HepG2 (cell line): ENCODE measurements at regions not wholly inside any gene's neighbourhood (a gene's known extent, or its start where the extent isn't known, plus 50 kb on each side); places are given as distances from the start of the nearest gene placed in this dataset.

Experiments used
- ARID2 ChIP-seq: sonication (generic); formaldehyde crosslinking; IDR thresholded peaks from 2 replicates; pipeline ENCODE4 v1.8.1; 2022; ENCODE audit warnings: mild to moderate bottlenecking, missing genetic modification reagents, borderline replicate concordance
- CBX5 ChIP-seq: sonication (generic); formaldehyde crosslinking; IDR thresholded peaks from 2 replicates; pipeline ENCODE4 v1.4.0; 2020; ENCODE audit warnings: missing genetic modification reagents, borderline replicate concordance
- CEBPB ChIP-seq: IDR thresholded peaks from 2 replicates; pipeline ENCODE4 v1.6.1; 2011; ENCODE audit warnings: low read depth, low read length, improper control_type of control experiment, borderline replicate concordance
- CTCF ChIP-seq: sonication (generic); formaldehyde crosslinking; IDR thresholded peaks from 2 replicates; pipeline ENCODE4 v1.5.0; 2020; ENCODE audit warnings: mild to moderate bottlenecking, missing genetic modification reagents, moderate library complexity
- GLMP ChIP-seq: sonication (generic); formaldehyde crosslinking; IDR thresholded peaks from 2 replicates; pipeline ENCODE4 v1.9.0; 2021; ENCODE audit warnings: missing genetic modification reagents, mild to moderate bottlenecking, borderline replicate concordance
- NR2C2 ChIP-seq: sonication (generic); formaldehyde crosslinking; IDR thresholded peaks from 2 replicates; pipeline ENCODE4 v1.4.0; 2020; ENCODE audit warnings: missing genetic modification reagents, mild to moderate bottlenecking, moderate library complexity, borderline replicate concordance
- TOE1 ChIP-seq: sonication (generic); formaldehyde crosslinking; IDR thresholded peaks from 2 replicates; pipeline ENCODE4 v1.4.0; 2020; ENCODE audit warnings: mild to moderate bottlenecking, missing genetic modification reagents
- ZNF10 ChIP-seq: sonication (generic); formaldehyde crosslinking; IDR thresholded peaks from 2 replicates; pipeline ENCODE4 v1.4.0; 2020; ENCODE audit warnings: mild to moderate bottlenecking, low read depth, missing genetic modification reagents, borderline replicate concordance
- ZNF253 ChIP-seq: sonication (generic); formaldehyde crosslinking; IDR thresholded peaks from 2 replicates; pipeline ENCODE4 v1.8.0; 2022; ENCODE audit warnings: mild to moderate bottlenecking, missing genetic modification reagents, borderline replicate concordance
- ZNF282 ChIP-seq: fragments of 450-650 bp; IDR thresholded peaks from 2 replicates; pipeline ENCODE4 v1.6.1; 2018; ENCODE audit not compliant: partially characterized antibody
- ZNF572 ChIP-seq: sonication (generic); formaldehyde crosslinking; IDR thresholded peaks from 2 replicates; pipeline ENCODE4 v1.5.1; 2020; ENCODE audit warnings: mild to moderate bottlenecking, missing genetic modification reagents
- ZNF616 ChIP-seq: sonication (generic); formaldehyde crosslinking; IDR thresholded peaks from 2 replicates; pipeline ENCODE4 v1.5.0; 2020; ENCODE audit warnings: low read depth, mild to moderate bottlenecking, missing genetic modification reagents
- TF ChIP-seq, protein P1 (sequence below): sonication (generic); formaldehyde crosslinking; IDR thresholded peaks from 2 replicates; pipeline ENCODE4 v1.5.0; 2020; ENCODE audit warnings: mild to moderate bottlenecking, missing genetic modification reagents
- TF ChIP-seq, protein P2 (sequence below): sonication (generic); formaldehyde crosslinking; IDR thresholded peaks from 2 replicates; pipeline ENCODE4 v1.4.0; 2020; ENCODE audit warnings: mild to moderate bottlenecking, missing genetic modification reagents

GRCh38 chr13:109869312-109870237 is 83.2 kb upstream of the IRS2 start:
- no peak for TF ChIP-seq GLMP (CRISPR knock-in tag)
- no peak for TF ChIP-seq ZNF282
- TF ChIP-seq CBX5 (CRISPR knock-in tag): no peak
- TF ChIP-seq, protein P1, sequence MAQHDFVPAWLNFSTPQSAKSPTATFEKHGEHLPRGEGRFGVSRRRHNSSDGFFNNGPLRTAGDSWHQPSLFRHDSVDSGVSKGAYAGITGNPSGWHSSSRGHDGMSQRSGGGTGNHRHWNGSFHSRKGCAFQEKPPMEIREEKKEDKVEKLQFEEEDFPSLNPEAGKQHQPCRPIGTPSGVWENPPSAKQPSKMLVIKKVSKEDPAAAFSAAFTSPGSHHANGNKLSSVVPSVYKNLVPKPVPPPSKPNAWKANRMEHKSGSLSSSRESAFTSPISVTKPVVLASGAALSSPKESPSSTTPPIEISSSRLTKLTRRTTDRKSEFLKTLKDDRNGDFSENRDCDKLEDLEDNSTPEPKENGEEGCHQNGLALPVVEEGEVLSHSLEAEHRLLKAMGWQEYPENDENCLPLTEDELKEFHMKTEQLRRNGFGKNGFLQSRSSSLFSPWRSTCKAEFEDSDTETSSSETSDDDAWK (CRISPR knock-in tag): no peak
- TF ChIP-seq, protein P2, sequence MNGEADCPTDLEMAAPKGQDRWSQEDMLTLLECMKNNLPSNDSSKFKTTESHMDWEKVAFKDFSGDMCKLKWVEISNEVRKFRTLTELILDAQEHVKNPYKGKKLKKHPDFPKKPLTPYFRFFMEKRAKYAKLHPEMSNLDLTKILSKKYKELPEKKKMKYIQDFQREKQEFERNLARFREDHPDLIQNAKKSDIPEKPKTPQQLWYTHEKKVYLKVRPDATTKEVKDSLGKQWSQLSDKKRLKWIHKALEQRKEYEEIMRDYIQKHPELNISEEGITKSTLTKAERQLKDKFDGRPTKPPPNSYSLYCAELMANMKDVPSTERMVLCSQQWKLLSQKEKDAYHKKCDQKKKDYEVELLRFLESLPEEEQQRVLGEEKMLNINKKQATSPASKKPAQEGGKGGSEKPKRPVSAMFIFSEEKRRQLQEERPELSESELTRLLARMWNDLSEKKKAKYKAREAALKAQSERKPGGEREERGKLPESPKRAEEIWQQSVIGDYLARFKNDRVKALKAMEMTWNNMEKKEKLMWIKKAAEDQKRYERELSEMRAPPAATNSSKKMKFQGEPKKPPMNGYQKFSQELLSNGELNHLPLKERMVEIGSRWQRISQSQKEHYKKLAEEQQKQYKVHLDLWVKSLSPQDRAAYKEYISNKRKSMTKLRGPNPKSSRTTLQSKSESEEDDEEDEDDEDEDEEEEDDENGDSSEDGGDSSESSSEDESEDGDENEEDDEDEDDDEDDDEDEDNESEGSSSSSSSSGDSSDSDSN (CRISPR knock-in tag): no peak
- TF ChIP-seq TOE1 (CRISPR knock-in tag): no peak
- TF ChIP-seq NR2C2 (CRISPR knock-in tag): no peak
- no peak for TF ChIP-seq CTCF (CRISPR knock-in tag)
- no peak for TF ChIP-seq ZNF616 (CRISPR knock-in tag)
- TF ChIP-seq CEBPB: no peak
- TF ChIP-seq ZNF572: no peak
- TF ChIP-seq ZNF253 (CRISPR knock-in tag): no peak
- TF ChIP-seq ARID2 (CRISPR knock-in tag): no peak
- TF ChIP-seq ZNF10 (CRISPR knock-in tag): no peak
